ENCODE measurements at regions not wholly inside any gene's neighbourhood (a gene's known extent, or its start where the extent isn't known, plus 50 kb on each side); places are given as distances from the start of the nearest gene placed in this dataset.

GRCh38 chr22:26974914-26975803 is 317.8 kb downstream of the MIAT start:
- Mint-ChIP-seq H3K4me3 (ENCODE audit: low read depth) (no peak overlapping the region), H3K27ac (no peak overlapping the region), H3K9me3 (ENCODE audit: low read depth) (no peaks in the 10 kb centered on the region), H3K27me3 (peaks cover 29% of the 10 kb centered on the region), H3K4me1 (ENCODE audit: low read depth) (no peaks in the 10 kb centered on the region), H3K36me3 (ENCODE audit: insufficient read depth) (no peaks in the 10 kb centered on the region)
- no peak for DNase-seq (ENCODE audit: low spot score, unreplicated experiment)
- TF ChIP-seq CTCF (IDR thresholded peaks at IDR 0.05; ENCODE audit: unreplicated experiment): no peak

GRCh38 chr22:26975865-26976264 is 318.5 kb downstream of the MIAT start:
- no peak overlapping the region for H3K27ac Mint-ChIP-seq

GRCh38 chr22:26977741-26978376 is 320.5 kb downstream of the MIAT start:
- no peaks in the 10 kb centered on the region for H3K9me3 Mint-ChIP-seq (ENCODE audit: low read depth)
- H3K27me3 Mint-ChIP-seq: peaks cover 26% of the 10 kb centered on the region
- H3K27ac Mint-ChIP-seq: no peak overlapping the region
- H3K36me3 Mint-ChIP-seq (ENCODE audit: insufficient read depth): no peaks in the 10 kb centered on the region
- no peaks in the 10 kb centered on the region for H3K4me1 Mint-ChIP-seq (ENCODE audit: low read depth)
- no peak for DNase-seq (ENCODE audit: low spot score, unreplicated experiment)
- H3K4me3 Mint-ChIP-seq (ENCODE audit: low read depth): no peak overlapping the region
- TF ChIP-seq CTCF (IDR thresholded peaks at IDR 0.05; ENCODE audit: unreplicated experiment): no peak

More at GRCh38 chr22:26975865-26976264, 318.5 kb downstream of the MIAT start:
- Mint-ChIP-seq H3K4me3 (ENCODE audit: low read depth) (no peak overlapping the region), H3K4me1 (ENCODE audit: low read depth) (no peaks in the 10 kb centered on the region), H3K36me3 (ENCODE audit: insufficient read depth) (no peaks in the 10 kb centered on the region), H3K27me3 (peaks cover 28% of the 10 kb centered on the region), H3K9me3 (ENCODE audit: low read depth) (no peaks in the 10 kb centered on the region)
- TF ChIP-seq CTCF (IDR thresholded peaks at IDR 0.05; ENCODE audit: unreplicated experiment): no peak
- no peak for DNase-seq (ENCODE audit: low spot score, unreplicated experiment)

- peaks cover 38% of the 10 kb centered on the region for H3K27me3 Mint-ChIP-seq
- no peak overlapping the region for H3K27ac Mint-ChIP-seq
- H3K4me1 Mint-ChIP-seq (ENCODE audit: low read depth): no peaks in the 10 kb centered on the region
- no peak for DNase-seq (ENCODE audit: low spot score, unreplicated experiment)
- H3K36me3 Mint-ChIP-seq (ENCODE audit: insufficient read depth): no peaks in the 10 kb centered on the region
- no peak overlapping the region for H3K4me3 Mint-ChIP-seq (ENCODE audit: low read depth)
- no peak for TF ChIP-seq CTCF (IDR thresholded peaks at IDR 0.05; ENCODE audit: unreplicated experiment)
- H3K9me3 Mint-ChIP-seq (ENCODE audit: low read depth): no peaks in the 10 kb centered on the region
Measured at GRCh38 chr22:26979294-26979693, 321.9 kb downstream of the MIAT start.

- H3K27me3 Mint-ChIP-seq: peaks cover 50% of the 10 kb centered on the region
- no peak overlapping the region for H3K27ac Mint-ChIP-seq
- H3K4me3 Mint-ChIP-seq (ENCODE audit: low read depth): no peak overlapping the region
- H3K9me3 Mint-ChIP-seq (ENCODE audit: low read depth): no peaks in the 10 kb centered on the region
- H3K4me1 Mint-ChIP-seq (ENCODE audit: low read depth): no peaks in the 10 kb centered on the region
- H3K36me3 Mint-ChIP-seq (ENCODE audit: insufficient read depth): no peaks in the 10 kb centered on the region
- TF ChIP-seq CTCF (IDR thresholded peaks at IDR 0.05; ENCODE audit: unreplicated experiment): no peak
- no peak for DNase-seq (ENCODE audit: low spot score, unreplicated experiment)
Measured at GRCh38 chr22:26981111-26981510, 323.7 kb downstream of the MIAT start.

Measured in progenitor cell of endocrine pancreas (in vitro differentiated cells).